HepG2 (cell line): ENCODE measurements at regions not wholly inside any gene's neighbourhood (a gene's known extent, or its start where the extent isn't known, plus 50 kb on each side); places are given as distances from the start of the nearest gene placed in this dataset.

Experiments used
- ATAC-seq: fragments of 200-7000 bp; cut with Tn5 transposase; 3 replicates; pipeline ENCODE4 v1.9.1; 2020; ENCODE audit warnings: mild to moderate bottlenecking, moderate library complexity
- BruUV-seq: library from RNA; stranded (reverse); fragments of 400-500 nt; replicated peaks from 2 replicates; lab custom pipeline; 2021; lab: Mats Ljungman, UMichigan
- CTCF ChIA-PET: fragments of 300-600 bp; formaldehyde crosslinking; extraction: SDS; loops from one replicate; lab custom pipeline; 2021; ENCODE audit warnings: low total read pairs, inconsistent platforms, low intra/inter-chr PET ratio; lab: Yijun Ruan, JAX
- POLR2A ChIA-PET: fragments of 350-600 bp; sonication (Branson Sonifier 250); formaldehyde crosslinking; loops from one replicate; lab custom pipeline; 2020; ENCODE audit warnings: antibody characterized with exemption, inconsistent platforms; lab: Yijun Ruan, JAX
- DNase-seq: peaks from one replicate; pipeline ENCODE4 v3.0.0-alpha.2; 2015; ENCODE audit warnings: low spot score
- FAIRE-seq: peaks from 3 replicates; lab custom pipeline; 2011; peaks lifted over from hg19 to GRCh38; lab: Jason Lieb, UNC
- H2AFZ ChIP-seq: one replicate; pipeline ENCODE4 v1.6.1; 2011; ENCODE audit warnings: low read length, inconsistent platforms
- H3K27ac ChIP-seq: fragments of 300-600 bp; 3 replicates; pipeline ENCODE4 v1.8.0; 2011; ENCODE audit warnings: mixed run types, mild to moderate bottlenecking, mixed read lengths, low read length, inconsistent platforms; ENCODE audit not compliant: insufficient read depth; ENCODE audit errors: extremely low read length
- H3K27me3 ChIP-seq, 2 experiments: fragments of 200-600 bp in 1 of 2; 2 replicates in 1 of 2; 3 replicates in 1 of 2; pipeline versions ENCODE4 v1.6.0 to v1.8.0; 2011; ENCODE audit warnings: low read length in 2 of 2, mild to moderate bottlenecking in 2 of 2, moderate library complexity in 2 of 2, inconsistent platforms in 1 of 2; ENCODE audit not compliant: insufficient read depth in 2 of 2, control insufficient read depth in 1 of 2
- H3K36me3 ChIP-seq, 2 experiments: fragments of 200-600 bp in 1 of 2; replicated peaks in 1 of 2; 2 replicates in 1 of 2; 3 replicates in 1 of 2; pipeline versions ENCODE4 v1.5.1 to v1.8.0; 2011; ENCODE audit warnings: low read length in 2 of 2, inconsistent platforms in 1 of 2; ENCODE audit not compliant: insufficient read depth in 2 of 2, control insufficient read depth in 1 of 2
- H3K4me1 ChIP-seq: 2 replicates; pipeline ENCODE4 v1.5.1; 2012; ENCODE audit warnings: low read length, inconsistent platforms; ENCODE audit not compliant: insufficient read depth
- H3K4me2 ChIP-seq: 2 replicates; pipeline ENCODE4 v1.6.0; 2011; ENCODE audit warnings: low read depth, low read length, inconsistent platforms
- H3K4me3 ChIP-seq, 3 experiments: fragments of 200-600 bp in 1 of 3; sonication (generic), shearing (Covaris generic) in 1 of 3; replicated peaks in 1 of 3; 2 replicates each; pipeline ENCODE4 v1.5.1; 2011 to 2016; ENCODE audit warnings: low read length in 3 of 3, inconsistent platforms in 2 of 3, low read depth in 2 of 3, mild to moderate bottlenecking in 2 of 3, control low read depth in 1 of 3, mixed read lengths in 1 of 3; ENCODE audit not compliant: insufficient read depth in 1 of 3
- H3K79me2 ChIP-seq: one replicate; pipeline ENCODE4 v1.6.1; 2011; ENCODE audit warnings: low read length, inconsistent platforms; ENCODE audit not compliant: insufficient read depth
- H3K9ac ChIP-seq: 2 replicates; pipeline ENCODE4 v1.6.0; 2011; ENCODE audit warnings: mild to moderate bottlenecking, low read depth, low read length, inconsistent platforms; ENCODE audit not compliant: insufficient read depth
- H3K9me3 ChIP-seq: 2 replicates; pipeline ENCODE4 v1.5.1; 2012; ENCODE audit warnings: mild to moderate bottlenecking, low read length
- H4K20me1 ChIP-seq: 2 replicates; pipeline ENCODE4 v1.6.0; 2011; ENCODE audit warnings: inconsistent platforms, mild to moderate bottlenecking, low read length, moderate library complexity; ENCODE audit not compliant: insufficient read depth
- CC2D1A ChIP-seq: sonication (generic); formaldehyde crosslinking; IDR thresholded peaks from 2 replicates; pipeline ENCODE4 v1.8.1; 2023; ENCODE audit warnings: mild to moderate bottlenecking, missing genetic modification reagents
- CEBPG ChIP-seq: IDR thresholded peaks from 2 replicates; pipeline ENCODE4 v1.6.1; 2016
- FOXO1 ChIP-seq: sonication (generic); formaldehyde crosslinking; IDR thresholded peaks from 2 replicates; pipeline ENCODE4 v1.4.0; 2020; ENCODE audit warnings: missing genetic modification reagents
- HNF4A ChIP-seq: sonication (generic); formaldehyde crosslinking; IDR thresholded peaks from 2 replicates; pipeline ENCODE4 v1.4.0; 2020; ENCODE audit warnings: missing genetic modification reagents
- HNRNPL ChIP-seq: fragments of 200-400 bp; formaldehyde crosslinking; IDR thresholded peaks from 2 replicates; pipeline ENCODE4 v1.6.1; 2017; ENCODE audit warnings: mild to moderate bottlenecking, low read depth, low read length
- JARID2 ChIP-seq: sonication (generic); formaldehyde crosslinking; IDR thresholded peaks from 2 replicates; pipeline ENCODE4 v1.8.1; 2023; ENCODE audit warnings: missing genetic modification reagents, inconsistent platforms; ENCODE audit not compliant: insufficient replicate concordance
- ZNF263 ChIP-seq: sonication (generic); formaldehyde crosslinking; IDR thresholded peaks from 2 replicates; pipeline ENCODE4 v1.4.0; 2020; ENCODE audit warnings: missing genetic modification reagents
- ZNF605 ChIP-seq: sonication (generic); formaldehyde crosslinking; IDR thresholded peaks from 2 replicates; pipeline ENCODE4 v1.8.0; 2022; ENCODE audit warnings: mild to moderate bottlenecking, missing genetic modification reagents
- ZSCAN25 ChIP-seq: sonication (generic); formaldehyde crosslinking; IDR thresholded peaks from 2 replicates; pipeline ENCODE4 v1.8.0; 2022; ENCODE audit warnings: mild to moderate bottlenecking, missing genetic modification reagents
- WGBS: methylation state at CpG from one replicate; pipeline ENCODE4 v1.1.6; 2017; ENCODE audit warnings: low lambda C conversion rate; 5-methylcytosine and 5-hydroxymethylcytosine counted together
- in situ Hi-C: cut with HindIII; loops from 2 replicates; pipeline ENCODE4 v1.10.0; 2017; ENCODE audit warnings: low pct_unique_long_range_greater_than_20kb; ENCODE audit not compliant: extremely low pct_ligation_motif_present
- intact Hi-C: fragments of 100-400 bp; cut with micrococcal nuclease; formaldehyde crosslinking; loops from one replicate; pipeline ENCODE4 v1.10.0; 2022; ENCODE audit not compliant: unreplicated experiment
- TF ChIP-seq, protein P1 (sequence below), 2 experiments: fragments of 450-650 bp in 1 of 2; sonication (generic) in 1 of 2; formaldehyde crosslinking; IDR thresholded peaks; 2 replicates each; pipeline versions ENCODE4 v1.5.0 to v1.8.0; 2020 to 2022; ENCODE audit warnings: mild to moderate bottlenecking in 1 of 2, missing genetic modification reagents in 1 of 2
- TF ChIP-seq, protein P2 (sequence below): sonication (generic); formaldehyde crosslinking; IDR thresholded peaks from 2 replicates; pipeline ENCODE4 v1.4.0; 2020; ENCODE audit warnings: missing genetic modification reagents, low read depth, mild to moderate bottlenecking, borderline replicate concordance

DNA sequence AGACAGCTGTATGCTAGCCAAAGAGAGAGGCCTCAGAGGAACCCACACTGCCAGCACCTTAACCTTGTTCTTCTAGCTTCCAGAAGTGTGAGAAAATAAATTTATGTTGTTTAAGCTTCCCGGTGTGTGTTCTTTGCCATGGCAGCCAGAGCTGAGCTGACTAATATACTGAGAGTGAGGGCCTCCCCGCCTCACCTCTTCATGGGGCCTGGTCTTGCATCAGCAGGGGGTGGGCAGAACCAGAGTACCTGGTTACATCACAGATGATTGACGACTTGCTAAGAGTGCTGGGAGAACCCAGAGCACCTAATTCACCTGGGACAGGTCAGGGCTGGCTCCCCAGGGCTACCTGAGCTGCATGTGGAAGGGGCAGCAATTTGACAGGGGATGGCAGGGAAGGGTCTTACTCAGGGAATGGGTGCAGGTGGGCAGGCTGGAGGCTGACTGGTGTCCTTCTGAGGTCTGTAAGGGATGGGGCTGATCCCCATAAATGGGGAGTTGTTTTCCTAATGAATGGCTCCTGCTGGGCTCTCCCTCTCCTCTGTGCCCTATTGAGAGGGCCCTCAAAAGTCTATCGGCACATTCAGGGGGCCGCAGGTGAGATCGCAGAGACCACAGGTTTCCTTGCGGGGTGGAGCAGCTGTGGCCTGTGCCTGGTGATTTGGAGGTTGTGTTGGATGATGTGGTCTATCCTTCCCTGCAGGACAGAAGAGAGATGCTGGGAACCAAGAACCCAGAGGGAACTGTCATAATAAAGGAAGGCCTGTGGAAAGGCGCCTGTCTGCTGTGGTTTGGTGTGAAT, 60.6 kb upstream of the ETV3 start:
- TF ChIP-seq CEBPG (CRISPR knock-in tag) (peak; percentile 50; the same call in 1 of the 2 replicates), ZSCAN25 (CRISPR knock-in tag) (peak; percentile 55; the same call in 1 of the 2 replicates), ZNF263 (CRISPR knock-in tag) (no peak)
- TF ChIP-seq, protein P1, sequence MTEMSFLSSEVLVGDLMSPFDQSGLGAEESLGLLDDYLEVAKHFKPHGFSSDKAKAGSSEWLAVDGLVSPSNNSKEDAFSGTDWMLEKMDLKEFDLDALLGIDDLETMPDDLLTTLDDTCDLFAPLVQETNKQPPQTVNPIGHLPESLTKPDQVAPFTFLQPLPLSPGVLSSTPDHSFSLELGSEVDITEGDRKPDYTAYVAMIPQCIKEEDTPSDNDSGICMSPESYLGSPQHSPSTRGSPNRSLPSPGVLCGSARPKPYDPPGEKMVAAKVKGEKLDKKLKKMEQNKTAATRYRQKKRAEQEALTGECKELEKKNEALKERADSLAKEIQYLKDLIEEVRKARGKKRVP (CRISPR knock-in tag; IDR thresholded peaks at IDR 0.05) = peak in 1 of 2 experiments; percentile 93; a peak in 2 of 4 replicates
- Histone ChIP-seq H3K9me3 (no peaks in the 10 kb centered on the region), H3K36me3 (no peaks in the 10 kb centered on the region), H3K27ac (no peak overlapping the region), H3K27me3 (no peaks in the 10 kb centered on the region; a peak in 2 of 5 replicates), H4K20me1 (no peaks in the 10 kb centered on the region), H3K4me1 (peaks cover 50% of the 10 kb centered on the region), H3K9ac (no peak overlapping the region), H3K4me3 (no peak overlapping the region), H3K79me2 (no peaks in the 10 kb centered on the region), H3K4me2 (no peak overlapping the region), H2AFZ (no peak overlapping the region)
- CTCF ChIA-PET = no interaction called here
- POLR2A ChIA-PET = interaction anchor here (1.2 kb wide), 1 partner anchor 42 kb away, joined by 3 read pairs; no protein-coding TSS in a partner anchor
- ATAC-seq (no peak), FAIRE-seq (no peak), DNase-seq (no peak)
- intact Hi-C loops (no loop called here), in situ Hi-C loops (loop anchor here (10.0 kb wide), 1 partner anchor 176 kb away; no protein-coding TSS in a partner anchor)
- no TSS peak for BruUV-seq
- WGBS = 70% methylated on average over 5 of the region's 8 CpGs

DNA sequence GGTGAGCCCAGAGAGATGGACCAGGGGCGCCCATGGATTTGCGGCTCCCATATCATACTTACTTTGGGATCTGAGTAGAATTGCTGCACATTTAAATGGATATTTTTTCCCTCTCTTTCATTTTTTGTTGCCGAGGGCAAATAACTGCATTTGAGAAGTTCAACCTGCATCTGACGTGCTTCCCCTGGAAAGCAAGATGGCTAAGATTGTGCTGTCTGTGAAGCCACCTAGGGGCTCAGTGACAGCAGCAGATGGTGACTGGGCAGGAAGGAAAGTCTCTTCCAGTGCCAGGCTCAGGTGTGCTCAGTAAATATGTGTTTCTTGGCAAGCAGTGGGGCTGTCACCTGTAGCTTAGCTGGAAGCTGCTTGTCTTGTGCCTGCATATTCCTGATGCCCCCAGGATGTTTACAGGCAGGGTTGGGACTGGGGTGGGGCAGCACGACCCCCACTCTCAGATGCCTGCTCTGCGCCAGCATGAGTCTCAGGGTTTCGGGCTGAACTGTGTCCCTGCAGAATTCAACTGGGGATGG, 59.8 kb upstream of the ETV3 start:
- intact Hi-C loops (no loop called here), in situ Hi-C loops (loop anchor here (10.0 kb wide), 1 partner anchor 177 kb away; no protein-coding TSS in a partner anchor)
- Histone ChIP-seq H3K4me1 (peaks cover 41% of the 10 kb centered on the region), H3K9me3 (no peaks in the 10 kb centered on the region), H3K27ac (no peak overlapping the region), H3K9ac (no peak overlapping the region), H3K79me2 (no peaks in the 10 kb centered on the region), H2AFZ (no peak overlapping the region), H3K36me3 (no peaks in the 10 kb centered on the region), H3K4me3 (no peak overlapping the region), H3K27me3 (peaks cover 0 to 2% of the 10 kb centered on the region in 2 experiments; a peak in 2 of 5 replicates), H4K20me1 (no peaks in the 10 kb centered on the region), H3K4me2 (no peak overlapping the region)
- CTCF ChIA-PET = no interaction called here
- DNase-seq = no peak
- POLR2A ChIA-PET = no interaction called here
- TF ChIP-seq ZNF605 (CRISPR knock-in tag) = no peak
- TF ChIP-seq FOXO1 (CRISPR knock-in tag) = no peak
- no peak for TF ChIP-seq HNRNPL
- TF ChIP-seq, protein P2, sequence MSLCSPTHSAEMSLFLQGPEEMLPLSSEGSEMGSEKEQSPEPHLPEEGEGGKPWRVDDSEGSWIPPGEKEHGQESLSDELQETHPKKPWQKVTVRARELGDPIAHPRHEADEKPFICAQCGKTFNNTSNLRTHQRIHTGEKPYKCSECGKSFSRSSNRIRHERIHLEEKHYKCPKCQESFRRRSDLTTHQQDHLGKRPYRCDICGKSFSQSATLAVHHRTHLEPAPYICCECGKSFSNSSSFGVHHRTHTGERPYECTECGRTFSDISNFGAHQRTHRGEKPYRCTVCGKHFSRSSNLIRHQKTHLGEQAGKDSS = no peak
- no peak for TF ChIP-seq CC2D1A (CRISPR knock-in tag)
- no peak for TF ChIP-seq HNF4A (CRISPR knock-in tag)
- TF ChIP-seq JARID2 = no peak
- no TSS peak for BruUV-seq
- no peak for FAIRE-seq
- WGBS = 90% methylated on average over 5 of the region's 7 CpGs
- no peak for ATAC-seq
